Colon (tissue), 2 donors: ENCODE measurements at regions not wholly inside any gene's neighbourhood (a gene's known extent, or its start where the extent isn't known, plus 50 kb on each side); places are given as distances from the start of the nearest gene placed in this dataset.
"Not testable (repeated sequence)": the region's sequence is repeated elsewhere in the genome, so short reads cannot be mapped to it uniquely, and the experiment has no call there.

ENCODE experiments used
- FAIRE-seq: peaks from 2 replicates; lab custom pipeline; 2012; peaks lifted over from hg19 to GRCh38; lab: Jason Lieb, UNC
- donor health status: control.
- donor health status: control.

GRCh38 chr13:104553896-104554295 lies 1487.7 kb upstream of the SLC10A2 start:
- no peak for FAIRE-seq

GRCh38 chr13:104553186-104553585 lies 1487.0 kb upstream of the SLC10A2 start:
- FAIRE-seq = no peak

GRCh38 chr13:104534847-104535246 lies 1468.6 kb upstream of the SLC10A2 start:
- FAIRE-seq = no peak

- FAIRE-seq = no peak
These were observed 1465.9 kb upstream of the SLC10A2 start for GRCh38 chr13:104532132-104532531.

GRCh38 chr13:104530741-104531140 lies 1464.5 kb upstream of the SLC10A2 start:
- no peak for FAIRE-seq

GRCh38 chr13:104526561-104526960 lies 1460.3 kb upstream of the SLC10A2 start:
- FAIRE-seq = no peak

- no peak for FAIRE-seq
These were observed 1459.2 kb upstream of the SLC10A2 start for GRCh38 chr13:104525467-104525866.

GRCh38 chr13:104522235-104523072 lies 1456.2 kb upstream of the SLC10A2 start:
- no peak for FAIRE-seq

GRCh38 chr13:104510422-104510821 lies 1444.2 kb upstream of the SLC10A2 start:
- no peak for FAIRE-seq

GRCh38 chr13:104493502-104493901 lies 1427.3 kb upstream of the SLC10A2 start:
- not testable (repeated sequence) for FAIRE-seq

GRCh38 chr13:104491916-104492315 lies 1425.7 kb upstream of the SLC10A2 start:
- FAIRE-seq = no peak

GRCh38 chr13:104487006-104487405 lies 1420.8 kb upstream of the SLC10A2 start:
- no peak for FAIRE-seq

GRCh38 chr13:104485571-104485970 lies 1419.4 kb upstream of the SLC10A2 start:
- no peak for FAIRE-seq

GRCh38 chr13:104483631-104484030 lies 1417.4 kb upstream of the SLC10A2 start:
- FAIRE-seq = no peak

GRCh38 chr13:104477261-104477660 lies 1411.0 kb upstream of the SLC10A2 start:
- no peak for FAIRE-seq

GRCh38 chr13:104473936-104474335 lies 1407.7 kb upstream of the SLC10A2 start:
- FAIRE-seq = no peak

- no peak for FAIRE-seq
These were observed 1399.8 kb upstream of the SLC10A2 start for GRCh38 chr13:104466016-104466415.

- FAIRE-seq = no peak
These were observed 1394.8 kb upstream of the SLC10A2 start for GRCh38 chr13:104461049-104461448.

- no peak for FAIRE-seq
These were observed 1394.3 kb upstream of the SLC10A2 start for GRCh38 chr13:104460554-104460953.

GRCh38 chr13:104450006-104450405 lies 1383.8 kb upstream of the SLC10A2 start:
- FAIRE-seq = no peak

GRCh38 chr13:104447348-104447747 lies 1381.1 kb upstream of the SLC10A2 start:
- FAIRE-seq = no peak

- no peak for FAIRE-seq
These were observed 1376.3 kb upstream of the SLC10A2 start for GRCh38 chr13:104442536-104442935.

GRCh38 chr13:104436555-104436954 lies 1370.3 kb upstream of the SLC10A2 start:
- FAIRE-seq = no peak

- no peak for FAIRE-seq
These were observed 1365.7 kb upstream of the SLC10A2 start for GRCh38 chr13:104431895-104432294.
